Astrocyte of the spinal cord (primary cell): ENCODE measurements at regions not wholly inside any gene's neighbourhood (a gene's known extent, or its start where the extent isn't known, plus 50 kb on each side); places are given as distances from the start of the nearest gene placed in this dataset.

Experiments used
- DNase-seq: peaks from one replicate; pipeline ENCODE4 v3.0.0; 2011; ENCODE audit warnings: low read depth, low spot score
- H3K4me3 ChIP-seq: 2 replicates; pipeline ENCODE4 v1.5.1; 2011; ENCODE audit warnings: low read depth, mild to moderate bottlenecking, low read length, moderate library complexity
- CTCF ChIP-seq: IDR thresholded peaks from 2 replicates; pipeline ENCODE4 v1.5.1; 2012; ENCODE audit warnings: low read depth, mild to moderate bottlenecking, low read length, inconsistent platforms
- in situ Hi-C: cut with HindIII; loops from 2 replicates; pipeline ENCODE4 v1.10.0; 2017; ENCODE audit warnings: low sequenced_read_pairs

- no peak overlapping the region for H3K4me3 ChIP-seq
- DNase-seq, result no peak
- in situ Hi-C loops, result no loop called here
- no peak for TF ChIP-seq CTCF
Measured at GRCh38 chr13:87403748-87404432, 267.3 kb upstream of the SLITRK5 start.

DNA sequence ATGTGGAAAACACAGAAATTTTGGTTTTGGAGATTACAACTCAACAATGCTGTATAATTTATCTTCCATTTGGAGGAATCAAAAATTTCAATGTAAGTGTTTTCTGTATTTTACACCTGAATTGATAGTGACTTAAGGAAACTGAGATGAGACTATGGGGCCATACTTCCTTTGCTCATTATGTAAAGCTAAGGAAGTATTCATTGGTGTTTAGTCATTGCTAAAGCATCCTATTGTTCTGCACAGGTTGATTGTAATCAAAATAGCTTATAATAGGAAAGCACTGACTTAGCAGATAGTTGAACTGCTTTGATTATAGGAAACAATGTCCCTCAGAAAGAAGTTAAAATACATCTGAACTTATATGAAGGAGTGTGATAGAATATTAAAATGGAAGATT, 244.4 kb upstream of the SLITRK5 start:
- in situ Hi-C loops, result no loop called here
- no peak for TF ChIP-seq CTCF
- H3K4me3 ChIP-seq, result no peak overlapping the region
- DNase-seq, result no peak

DNA sequence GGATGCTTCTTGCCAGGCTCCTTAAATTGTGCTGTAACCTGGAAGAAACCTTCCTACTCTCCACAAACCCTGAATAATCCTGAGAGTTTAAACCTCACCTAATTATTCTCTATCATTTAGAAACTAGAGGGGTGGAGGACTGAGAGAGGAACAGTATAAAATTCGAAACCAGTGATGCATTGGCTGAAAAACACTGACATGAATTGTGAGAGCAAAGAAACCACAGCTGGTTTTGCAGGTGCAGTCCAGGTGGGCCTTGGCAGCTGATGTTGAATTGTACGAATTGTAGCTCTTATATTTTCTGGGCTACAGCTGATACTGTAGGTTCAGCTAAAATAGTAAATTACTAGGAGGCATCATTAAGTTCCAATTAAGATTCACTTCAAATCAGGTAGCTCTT, 227.0 kb upstream of the SLITRK5 start:
- DNase-seq, result no peak
- H3K4me3 ChIP-seq, result no peak overlapping the region
- in situ Hi-C loops, result no loop called here
- TF ChIP-seq CTCF, result no peak

GRCh38 chr13:87452281-87452680, 218.9 kb upstream of the SLITRK5 start:
- TF ChIP-seq CTCF, result no peak
- in situ Hi-C loops, result no loop called here
- H3K4me3 ChIP-seq, result no peak overlapping the region
- no peak for DNase-seq

GRCh38 chr13:87453244-87453643, 217.9 kb upstream of the SLITRK5 start:
- DNase-seq, result no peak
- no peak for TF ChIP-seq CTCF
- in situ Hi-C loops, result no loop called here
- H3K4me3 ChIP-seq, result no peak overlapping the region

DNA sequence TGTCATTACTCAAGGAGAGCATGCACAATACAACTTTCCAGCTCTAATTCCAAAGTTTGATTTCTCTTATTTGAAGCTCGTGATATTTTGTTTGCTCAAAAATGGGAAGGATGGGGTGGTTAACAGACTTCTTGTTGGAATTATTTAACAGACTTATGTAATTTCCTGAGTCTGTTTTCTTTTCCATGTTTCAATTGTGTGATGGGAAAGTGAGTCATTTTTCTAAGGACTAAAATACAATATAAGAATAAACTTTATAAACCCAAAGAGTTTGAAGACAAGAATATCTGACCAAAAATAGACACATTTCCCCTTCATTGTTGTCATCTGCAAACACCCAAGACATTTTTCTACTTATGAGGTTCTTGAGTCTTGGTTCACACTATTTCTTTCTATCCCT, 211.8 kb upstream of the SLITRK5 start:
- TF ChIP-seq CTCF, result no peak
- peak; percentile 33 for DNase-seq
- in situ Hi-C loops, result no loop called here
- H3K4me3 ChIP-seq, result no peak overlapping the region

DNA sequence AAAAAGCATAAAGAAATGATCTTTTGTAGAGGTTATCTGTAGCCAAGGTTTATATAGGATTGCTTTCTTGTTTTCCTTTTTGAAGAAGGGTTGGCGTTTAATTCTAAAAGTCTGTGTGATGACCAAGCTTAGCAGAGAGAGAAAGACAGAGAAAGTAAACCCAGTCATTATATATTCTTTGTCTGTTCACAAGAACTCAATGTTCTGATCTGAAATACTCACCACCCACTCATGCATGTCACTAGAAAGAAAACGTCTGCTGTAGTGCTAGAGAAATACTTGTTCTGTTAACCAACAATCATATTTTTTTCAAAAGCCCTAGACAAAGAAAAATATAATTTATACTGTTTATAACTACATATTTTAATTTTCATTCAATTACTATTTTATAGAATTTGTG, 173.7 kb upstream of the SLITRK5 start:
- in situ Hi-C loops, result no loop called here
- no peak for DNase-seq
- TF ChIP-seq CTCF, result no peak

More for the DNA sequence above, 173.7 kb upstream of the SLITRK5 start:
- no peak overlapping the region for H3K4me3 ChIP-seq
